ENCODE measurements at regions not wholly inside any gene's neighbourhood (a gene's known extent, or its start where the extent isn't known, plus 50 kb on each side); places are given as distances from the start of the nearest gene placed in this dataset.

GRCh38 chr7:96484845-96485244 lies 162.9 kb upstream of the SLC25A13 start:
- no peak for DNase-seq (ENCODE audit: low read depth)

GRCh38 chr7:96484091-96484490 lies 162.2 kb upstream of the SLC25A13 start:
- DNase-seq (ENCODE audit: low read depth), result no peak

GRCh38 chr7:96481796-96482195 lies 159.9 kb upstream of the SLC25A13 start:
- no peak for DNase-seq (ENCODE audit: low read depth)

- no peak for DNase-seq (ENCODE audit: low read depth)
These were observed 157.2 kb upstream of the SLC25A13 start for GRCh38 chr7:96479015-96479645.

- DNase-seq (ENCODE audit: low read depth), result no peak
These were observed 149.7 kb upstream of the SLC25A13 start for GRCh38 chr7:96471606-96472005.

- DNase-seq (ENCODE audit: low read depth), result no peak
These were observed 130.2 kb upstream of the SLC25A13 start for GRCh38 chr7:96452146-96452545.

- no peak for DNase-seq (ENCODE audit: low read depth)
These were observed 127.2 kb upstream of the SLC25A13 start for GRCh38 chr7:96449094-96449493.

- no peak for DNase-seq (ENCODE audit: low read depth)
These were observed 125.3 kb upstream of the SLC25A13 start for GRCh38 chr7:96447109-96447645.

- DNase-seq (ENCODE audit: low read depth), result no peak
These were observed 119.7 kb upstream of the SLC25A13 start for GRCh38 chr7:96441436-96442084.

GRCh38 chr7:96440328-96440727 lies 118.4 kb upstream of the SLC25A13 start:
- DNase-seq (ENCODE audit: low read depth), result no peak

GRCh38 chr7:96436880-96437279 lies 115.0 kb upstream of the SLC25A13 start:
- no peak for DNase-seq (ENCODE audit: low read depth)

GRCh38 chr7:96430356-96430755 lies 108.5 kb upstream of the SLC25A13 start:
- DNase-seq (ENCODE audit: low read depth), result no peak

- DNase-seq (ENCODE audit: low read depth), result no peak
These were observed 105.2 kb upstream of the SLC25A13 start for GRCh38 chr7:96427143-96427542.

GRCh38 chr7:96426685-96427084 lies 104.8 kb upstream of the SLC25A13 start:
- no peak for DNase-seq (ENCODE audit: low read depth)

- peak; percentile 44 for DNase-seq (ENCODE audit: low read depth)
These were observed 104.1 kb upstream of the SLC25A13 start for GRCh38 chr7:96426027-96426426.

- no peak for DNase-seq (ENCODE audit: low read depth)
These were observed 102.5 kb upstream of the SLC25A13 start for GRCh38 chr7:96424411-96424810.

- DNase-seq (ENCODE audit: low read depth), result no peak
These were observed 100.5 kb upstream of the SLC25A13 start for GRCh38 chr7:96422388-96422787.

- DNase-seq (ENCODE audit: low read depth), result no peak
These were observed 96.7 kb upstream of the SLC25A13 start for GRCh38 chr7:96418581-96418980.

GRCh38 chr7:96417784-96418183 lies 95.9 kb upstream of the SLC25A13 start:
- DNase-seq (ENCODE audit: low read depth), result no peak

GRCh38 chr7:96416599-96416998 lies 94.7 kb upstream of the SLC25A13 start:
- DNase-seq (ENCODE audit: low read depth), result no peak

GRCh38 chr7:96416116-96416515 lies 94.2 kb upstream of the SLC25A13 start:
- DNase-seq (ENCODE audit: low read depth), result no peak

- peak; percentile 8 for DNase-seq (ENCODE audit: low read depth)
These were observed 93.5 kb upstream of the SLC25A13 start for GRCh38 chr7:96415293-96415940.

GRCh38 chr7:96414931-96415292 lies 93.0 kb upstream of the SLC25A13 start:
- DNase-seq (ENCODE audit: low read depth), result peak; percentile 50

Data from RPMI7951 (cell line).